Activated CD8-positive, alpha-beta T cell treated with anti-CD3 and anti-CD28 coated beads for 36 hours (primary cell): ENCODE measurements at regions not wholly inside any gene's neighbourhood (a gene's known extent, or its start where the extent isn't known, plus 50 kb on each side); places are given as distances from the start of the nearest gene placed in this dataset.

Experiments used
- ATAC-seq: fragments of 200-7000 bp; cut with Tn5 transposase; one replicate; pipeline ENCODE4 v1.10.0; 2021; ENCODE audit warnings: mild to moderate bottlenecking, moderate library complexity
- CTCF ChIA-PET: fragments of 350-600 bp; sonication (Branson Sonifier 250); formaldehyde crosslinking; loops from one replicate; lab custom pipeline; 2021; ENCODE audit warnings: antibody characterized with exemption; lab: Charles Lee
- POLR2A ChIA-PET: fragments of 350-600 bp; sonication (Branson Sonifier 250); formaldehyde crosslinking; loops from one replicate; lab custom pipeline; 2021; ENCODE audit warnings: antibody characterized with exemption; lab: Charles Lee
- DNase-seq: peaks from one replicate; pipeline ENCODE4 v3.0.0-alpha.2; 2020
- H3K27ac Mint-ChIP-seq: one replicate; pipeline ENCODE4 v1.8.0; 2021; ENCODE audit warnings: mild to moderate bottlenecking, mixed read lengths
- H3K27me3 Mint-ChIP-seq: one replicate; pipeline ENCODE4 v1.8.0; 2021; ENCODE audit warnings: mixed read lengths
- H3K36me3 Mint-ChIP-seq: one replicate; pipeline ENCODE4 v1.8.0; 2021; ENCODE audit warnings: low read depth, mixed read lengths
- H3K4me1 Mint-ChIP-seq: one replicate; pipeline ENCODE4 v1.8.0; 2021; ENCODE audit warnings: low read depth, mixed read lengths
- H3K4me3 Mint-ChIP-seq: one replicate; pipeline ENCODE4 v1.8.0; 2021; ENCODE audit warnings: mild to moderate bottlenecking, moderate library complexity, mixed read lengths
- H3K9me3 Mint-ChIP-seq: one replicate; pipeline ENCODE4 v1.8.0; 2021; ENCODE audit warnings: mixed read lengths
- CTCF ChIP-seq: fragments of 200-600 bp; IDR thresholded peaks from one replicate; pipeline ENCODE4 v1.8.0; 2022; ENCODE audit warnings: antibody characterized with exemption, mild to moderate bottlenecking
- intact Hi-C: fragments of 100-400 bp; cut with micrococcal nuclease; formaldehyde crosslinking; loops from one replicate; pipeline ENCODE4 v1.10.0; 2022

- ATAC-seq (no peak), DNase-seq (no peak)
- H3K36me3 Mint-ChIP-seq, result no peaks in the 10 kb centered on the region
- intact Hi-C loops, result no loop called here
- no peak for TF ChIP-seq CTCF
- ChIA-PET CTCF (interaction anchor here (0.7 to 8.2 kb wide), 3 partner anchors 22 to 228 kb away, joined by 3 to 113 read pairs (median 13); no protein-coding TSS in a partner anchor), POLR2A (no interaction called here)
- no peaks in the 10 kb centered on the region for H3K9me3 Mint-ChIP-seq
- no peaks in the 10 kb centered on the region for H3K4me1 Mint-ChIP-seq
- peaks cover 3% of the 10 kb centered on the region for H3K27me3 Mint-ChIP-seq
- no peak overlapping the region for H3K27ac Mint-ChIP-seq
- H3K4me3 Mint-ChIP-seq, result no peak overlapping the region
Measured at GRCh38 chr7:55276572-55277295, 88.4 kb upstream of the LANCL2 start.

DNA sequence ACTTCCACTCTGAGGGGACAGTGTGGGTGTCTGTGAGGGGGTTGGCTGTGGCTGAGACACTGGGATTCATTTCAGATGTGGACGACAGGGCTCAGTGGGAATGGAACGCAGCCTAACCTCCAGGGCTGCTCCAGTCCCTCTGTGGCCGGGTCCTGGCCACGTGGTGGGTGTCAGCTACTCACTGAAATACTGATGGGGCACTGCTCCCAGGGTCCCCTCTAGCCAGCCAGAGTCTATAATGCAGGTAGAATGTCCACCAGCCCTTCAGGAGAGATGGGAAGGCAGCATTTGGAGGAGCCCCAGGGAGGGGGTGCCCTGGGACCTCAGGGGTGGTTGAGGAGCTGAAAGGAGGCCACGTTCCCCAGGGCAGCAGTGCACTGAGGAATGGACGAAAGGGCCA lies 87.2 kb upstream of the LANCL2 start:
- ChIA-PET POLR2A (no interaction called here), CTCF (interaction anchor here (2.5 to 8.2 kb wide), 3 partner anchors 12 to 138 kb away, joined by 12 to 113 read pairs (median 13); no protein-coding TSS in a partner anchor)
- no peaks in the 10 kb centered on the region for H3K9me3 Mint-ChIP-seq
- TF ChIP-seq CTCF, result no peak
- H3K4me1 Mint-ChIP-seq, result no peaks in the 10 kb centered on the region
- no peak overlapping the region for H3K27ac Mint-ChIP-seq
- no peak for ATAC-seq
- peaks cover 3% of the 10 kb centered on the region for H3K27me3 Mint-ChIP-seq
- intact Hi-C loops, result no loop called here
- DNase-seq, result no peak
- no peak overlapping the region for H3K4me3 Mint-ChIP-seq
- H3K36me3 Mint-ChIP-seq, result no peaks in the 10 kb centered on the region

DNA sequence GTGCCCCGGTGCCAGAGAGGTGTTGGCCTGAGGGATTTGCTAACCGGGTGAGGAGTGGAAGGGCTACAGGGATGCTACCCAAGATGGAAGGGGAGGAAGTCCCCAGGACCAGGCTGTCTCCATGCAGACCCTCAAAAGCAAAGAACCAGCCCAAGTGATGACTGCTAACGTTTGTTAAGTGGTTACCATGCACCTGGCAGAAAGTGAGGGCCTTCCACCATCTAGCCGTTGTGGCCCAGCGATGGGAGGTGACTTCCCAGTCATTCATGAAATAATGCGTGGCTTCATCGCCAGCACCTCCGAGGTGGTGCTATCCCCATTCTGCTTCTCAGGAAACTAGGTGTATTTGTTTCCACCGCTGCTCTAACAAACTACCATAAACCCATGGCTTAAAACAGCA lies 86.8 kb upstream of the LANCL2 start:
- ATAC-seq (no peak), DNase-seq (no peak)
- no peaks in the 10 kb centered on the region for H3K36me3 Mint-ChIP-seq
- no peaks in the 10 kb centered on the region for H3K4me1 Mint-ChIP-seq
- no peak overlapping the region for H3K27ac Mint-ChIP-seq
- CTCF ChIA-PET, result interaction anchor here (2.5 to 8.2 kb wide), 3 partner anchors 13 to 137 kb away, joined by 12 to 113 read pairs (median 13); no protein-coding TSS in a partner anchor
- POLR2A ChIA-PET, result no interaction called here
- H3K27me3 Mint-ChIP-seq, result peaks cover 3% of the 10 kb centered on the region
- intact Hi-C loops, result no loop called here
- no peaks in the 10 kb centered on the region for H3K9me3 Mint-ChIP-seq
- no peak for TF ChIP-seq CTCF
- no peak overlapping the region for H3K4me3 Mint-ChIP-seq

- ChIA-PET CTCF (interaction anchor here (0.5 to 8.2 kb wide), 6 partner anchors 14 to 142 kb away, joined by 3 to 113 read pairs (median 6); no protein-coding TSS in a partner anchor), POLR2A (no interaction called here)
- Mint-ChIP-seq H3K4me3 (no peak overlapping the region), H3K27ac (no peak overlapping the region), H3K4me1 (no peaks in the 10 kb centered on the region), H3K9me3 (no peaks in the 10 kb centered on the region), H3K36me3 (no peaks in the 10 kb centered on the region), H3K27me3 (peaks cover under 1% of the 10 kb centered on the region)
- intact Hi-C loops, result no loop called here
- no peak for ATAC-seq
- no peak for TF ChIP-seq CTCF
- DNase-seq, result no peak
Measured at GRCh38 chr7:55279080-55279845, 85.9 kb upstream of the LANCL2 start.

DNA sequence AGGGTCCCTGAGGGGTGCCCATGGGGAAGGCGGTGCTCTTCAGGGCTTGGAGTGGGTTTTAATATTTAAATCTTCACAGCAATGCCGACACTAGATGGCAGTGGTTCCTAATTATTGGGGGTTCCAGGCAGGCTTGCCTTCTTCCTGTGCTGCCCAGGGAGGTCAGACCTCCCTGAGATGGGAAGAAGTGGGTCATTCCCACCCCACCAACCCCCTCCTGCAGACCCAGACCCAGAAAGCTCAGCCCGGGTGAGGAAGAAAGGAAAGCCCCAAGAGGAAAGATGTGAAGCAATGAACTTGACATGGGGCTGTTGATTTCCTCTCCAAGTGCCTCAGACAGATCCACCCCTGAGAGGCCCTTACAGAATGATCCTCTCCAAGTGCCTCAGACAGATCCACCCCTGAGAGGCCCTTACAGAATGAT lies 85.1 kb upstream of the LANCL2 start:
- ATAC-seq (peak; percentile 93), DNase-seq (peak; percentile 71)
- no peaks in the 10 kb centered on the region for H3K27me3 Mint-ChIP-seq
- CTCF ChIA-PET, result interaction anchor here (0.5 to 8.2 kb wide), 8 partner anchors 15 to 135 kb away, joined by 3 to 113 read pairs (median 6); no protein-coding TSS in a partner anchor
- no peaks in the 10 kb centered on the region for H3K9me3 Mint-ChIP-seq
- no peaks in the 10 kb centered on the region for H3K36me3 Mint-ChIP-seq
- no peaks in the 10 kb centered on the region for H3K4me1 Mint-ChIP-seq
- peak; percentile 73 for TF ChIP-seq CTCF
- no peak overlapping the region for H3K27ac Mint-ChIP-seq
- H3K4me3 Mint-ChIP-seq, result no peak overlapping the region
- intact Hi-C loops, result loop anchor here (2.0 kb wide), 1 partner anchor 137 kb away; no protein-coding TSS in a partner anchor
- POLR2A ChIA-PET, result no interaction called here
